ENCODE measurements at regions not wholly inside any gene's neighbourhood (a gene's known extent, or its start where the extent isn't known, plus 50 kb on each side); places are given as distances from the start of the nearest gene placed in this dataset.

DNA sequence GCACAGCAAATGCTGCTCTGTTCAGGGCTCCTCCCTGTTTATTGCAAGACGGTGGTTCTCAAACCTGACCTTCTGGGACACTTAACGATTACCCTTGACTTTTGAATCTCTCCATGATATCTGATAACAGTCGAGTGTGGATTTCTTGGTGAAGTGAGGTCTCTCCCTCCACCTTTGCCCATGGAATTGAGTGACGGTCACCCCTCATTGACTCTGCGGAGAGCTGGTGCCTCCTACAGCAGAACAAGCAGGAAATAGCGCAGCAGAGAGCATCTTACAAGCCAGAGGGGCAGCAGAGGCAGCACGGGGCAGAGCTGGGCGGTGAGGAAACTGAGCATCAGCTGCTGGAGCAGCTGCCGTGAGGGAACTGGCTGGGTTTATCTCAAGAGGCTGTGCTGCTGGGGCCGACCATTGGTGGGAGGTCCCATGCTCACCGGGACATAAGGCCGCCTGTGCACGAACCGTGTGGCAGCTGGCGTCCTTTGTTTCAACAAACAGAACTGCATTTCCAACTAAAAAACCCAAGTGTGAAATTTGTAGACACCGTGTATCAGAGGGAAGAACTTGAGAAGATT lies 189.8 kb downstream of the MTRR start:
- DNase-seq (ENCODE audit: low read depth in 1 of 2, low spot score in 1 of 2) (no peak), FAIRE-seq (no peak), ATAC-seq (no peak)
- Histone ChIP-seq H3K4me2 (no peak overlapping the region), H3K4me3 (no peak overlapping the region), H3K27ac (no peak overlapping the region), H3K4me1 (no peaks in the 10 kb centered on the region), H3K9me3 (no peaks in the 10 kb centered on the region)
- ChIA-PET POLR2A (no interaction called here), CTCF (no interaction called here)
- WGBS (ENCODE audit: missing lambda C conversion rate), result 21% methylated on average over 16 of the region's 16 CpGs
- TF ChIP-seq, protein P1, sequence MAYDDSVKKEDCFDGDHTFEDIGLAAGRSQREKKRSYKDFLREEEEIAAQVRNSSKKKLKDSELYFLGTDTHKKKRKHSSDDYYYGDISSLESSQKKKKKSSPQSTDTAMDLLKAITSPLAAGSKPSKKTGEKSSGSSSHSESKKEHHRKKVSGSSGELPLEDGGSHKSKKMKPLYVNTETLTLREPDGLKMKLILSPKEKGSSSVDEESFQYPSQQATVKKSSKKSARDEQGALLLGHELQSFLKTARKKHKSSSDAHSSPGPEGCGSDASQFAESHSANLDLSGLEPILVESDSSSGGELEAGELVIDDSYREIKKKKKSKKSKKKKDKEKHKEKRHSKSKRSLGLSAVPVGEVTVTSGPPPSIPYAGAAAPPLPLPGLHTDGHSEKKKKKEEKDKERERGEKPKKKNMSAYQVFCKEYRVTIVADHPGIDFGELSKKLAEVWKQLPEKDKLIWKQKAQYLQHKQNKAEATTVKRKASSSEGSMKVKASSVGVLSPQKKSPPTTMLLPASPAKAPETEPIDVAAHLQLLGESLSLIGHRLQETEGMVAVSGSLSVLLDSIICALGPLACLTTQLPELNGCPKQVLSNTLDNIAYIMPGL (CRISPR knock-in tag; IDR thresholded peaks at IDR 0.05; ENCODE audit: borderline replicate concordance), result no peak
- TF ChIP-seq FOSL2 (IDR thresholded peaks at IDR 0.05), result no peak
- TF ChIP-seq FOSL2 (CRISPR knock-in tag; IDR thresholded peaks at IDR 0.05), result no peak
- no peak for TF ChIP-seq CEBPB (IDR thresholded peaks at IDR 0.05)
- TF ChIP-seq ESRRA (IDR thresholded peaks at IDR 0.05; ENCODE audit: borderline replicate concordance, low read length), result no peak
- no peak for TF ChIP-seq BHLHE40 (IDR thresholded peaks at IDR 0.05; ENCODE audit: low read depth, low read length)
- no peak for TF ChIP-seq KDM1A (IDR thresholded peaks at IDR 0.05; ENCODE audit: low read depth)
- TF ChIP-seq, protein P2, sequence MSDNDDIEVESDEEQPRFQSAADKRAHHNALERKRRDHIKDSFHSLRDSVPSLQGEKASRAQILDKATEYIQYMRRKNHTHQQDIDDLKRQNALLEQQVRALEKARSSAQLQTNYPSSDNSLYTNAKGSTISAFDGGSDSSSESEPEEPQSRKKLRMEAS (IDR thresholded peaks at IDR 0.05), result no peak
- TF ChIP-seq GATA3 (IDR thresholded peaks at IDR 0.05; ENCODE audit: borderline replicate concordance), result no peak
- TF ChIP-seq RNF2 (IDR thresholded peaks at IDR 0.05; ENCODE audit: borderline replicate concordance, low read depth), result no peak
- TF ChIP-seq EP300 (IDR thresholded peaks at IDR 0.05), result no peak
- TF ChIP-seq SMC3 (IDR thresholded peaks at IDR 0.05), result no peak
- no peak for TF ChIP-seq HOXB5 (CRISPR knock-in tag; IDR thresholded peaks at IDR 0.05)
- TF ChIP-seq MAZ (IDR thresholded peaks at IDR 0.05; ENCODE audit: borderline replicate concordance, low read depth, low read length), result no peak
- no peak for TF ChIP-seq FOSB (CRISPR knock-in tag; IDR thresholded peaks at IDR 0.05)
- TF ChIP-seq, protein P3, sequence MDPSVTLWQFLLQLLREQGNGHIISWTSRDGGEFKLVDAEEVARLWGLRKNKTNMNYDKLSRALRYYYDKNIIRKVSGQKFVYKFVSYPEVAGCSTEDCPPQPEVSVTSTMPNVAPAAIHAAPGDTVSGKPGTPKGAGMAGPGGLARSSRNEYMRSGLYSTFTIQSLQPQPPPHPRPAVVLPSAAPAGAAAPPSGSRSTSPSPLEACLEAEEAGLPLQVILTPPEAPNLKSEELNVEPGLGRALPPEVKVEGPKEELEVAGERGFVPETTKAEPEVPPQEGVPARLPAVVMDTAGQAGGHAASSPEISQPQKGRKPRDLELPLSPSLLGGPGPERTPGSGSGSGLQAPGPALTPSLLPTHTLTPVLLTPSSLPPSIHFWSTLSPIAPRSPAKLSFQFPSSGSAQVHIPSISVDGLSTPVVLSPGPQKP (IDR thresholded peaks at IDR 0.05; ENCODE audit: low read depth, low read length), result no peak
- TF ChIP-seq, protein P4, sequence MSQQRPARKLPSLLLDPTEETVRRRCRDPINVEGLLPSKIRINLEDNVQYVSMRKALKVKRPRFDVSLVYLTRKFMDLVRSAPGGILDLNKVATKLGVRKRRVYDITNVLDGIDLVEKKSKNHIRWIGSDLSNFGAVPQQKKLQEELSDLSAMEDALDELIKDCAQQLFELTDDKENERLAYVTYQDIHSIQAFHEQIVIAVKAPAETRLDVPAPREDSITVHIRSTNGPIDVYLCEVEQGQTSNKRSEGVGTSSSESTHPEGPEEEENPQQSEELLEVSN (IDR thresholded peaks at IDR 0.05; ENCODE audit: borderline replicate concordance, low read depth), result no peak
- no peak for TF ChIP-seq SREBF2 (IDR thresholded peaks at IDR 0.05)

DNA sequence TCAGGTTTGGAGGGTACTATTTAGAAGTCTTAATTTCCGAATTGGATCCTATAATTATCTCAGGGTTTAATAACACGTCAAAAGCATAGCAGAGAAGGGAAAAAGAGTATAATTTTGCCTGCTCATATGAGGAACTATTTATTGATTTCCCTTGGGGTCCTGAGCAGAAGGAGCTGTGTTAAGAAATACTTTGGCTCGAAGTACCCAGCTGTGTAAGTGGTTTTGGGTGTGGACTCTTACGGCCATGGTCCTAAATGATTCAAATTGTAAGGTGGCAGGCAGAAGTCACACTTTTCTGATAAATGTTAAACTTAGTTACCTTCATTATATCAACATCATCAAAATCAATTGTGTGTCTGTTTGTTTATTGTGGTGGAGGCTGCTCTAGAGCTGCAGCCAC lies 190.4 kb downstream of the MTRR start:
- H3K4me1 ChIP-seq, result no peaks in the 10 kb centered on the region
- H3K27ac ChIP-seq, result no peak overlapping the region
- H3K9me3 ChIP-seq, result no peaks in the 10 kb centered on the region
- ChIA-PET POLR2A (no interaction called here), CTCF (no interaction called here)
- no peak for ATAC-seq
- no peak for DNase-seq (ENCODE audit: low read depth in 1 of 2, low spot score in 1 of 2)
- no peak overlapping the region for H3K4me3 ChIP-seq
- 13% methylated on average over 4 of the region's 4 CpGs for WGBS (ENCODE audit: missing lambda C conversion rate)
- FAIRE-seq, result no peak
- TF ChIP-seq, protein P4 (IDR thresholded peaks at IDR 0.05; ENCODE audit: borderline replicate concordance, low read depth), result no peak
- TF ChIP-seq CHD4 (IDR thresholded peaks at IDR 0.05; ENCODE audit: borderline replicate concordance), result no peak
- TF ChIP-seq SMC3 (IDR thresholded peaks at IDR 0.05), result no peak
- no peak for TF ChIP-seq CHD2 (IDR thresholded peaks at IDR 0.05; ENCODE audit: low read length, partially characterized antibody)
- TF ChIP-seq SREBF2 (IDR thresholded peaks at IDR 0.05), result no peak
- TF ChIP-seq RARB (CRISPR knock-in tag; IDR thresholded peaks at IDR 0.05), result no peak
- TF ChIP-seq ZFP36 (IDR thresholded peaks at IDR 0.05; ENCODE audit: borderline replicate concordance, partially characterized antibody), result no peak
- no peak overlapping the region for H3K4me2 ChIP-seq
